Rectal smooth muscle tissue (tissue), 1 donor: ENCODE measurements at regions not wholly inside any gene's neighbourhood (a gene's known extent, or its start where the extent isn't known, plus 50 kb on each side); places are given as distances from the start of the nearest gene placed in this dataset.

Experiments
- H3K27ac ChIP-seq: one replicate; pipeline ENCODE4 v1.7.0; 2013; ENCODE audit warnings: low read depth, low read length, inconsistent platforms
- H3K27me3 ChIP-seq: one replicate; pipeline ENCODE4 v1.7.0; 2013; ENCODE audit warnings: low read length; ENCODE audit not compliant: control insufficient read depth, insufficient read depth
- H3K36me3 ChIP-seq: one replicate; pipeline ENCODE4 v1.7.0; 2013; ENCODE audit warnings: low read length; ENCODE audit not compliant: control insufficient read depth, insufficient read depth
- H3K4me1 ChIP-seq: one replicate; pipeline ENCODE4 v1.7.0; 2013; ENCODE audit warnings: low read length; ENCODE audit not compliant: control insufficient read depth, insufficient read depth
- H3K4me3 ChIP-seq: one replicate; pipeline ENCODE4 v1.7.0; 2013; ENCODE audit warnings: low read length
- H3K9ac ChIP-seq: one replicate; pipeline ENCODE4 v1.7.0; 2013; ENCODE audit warnings: low read length

- Histone ChIP-seq H3K36me3 (no peaks in the 10 kb centered on the region), H3K27ac (no peak overlapping the region), H3K27me3 (no peaks in the 10 kb centered on the region), H3K4me1 (no peaks in the 10 kb centered on the region), H3K9ac (no peak overlapping the region), H3K4me3 (no peak overlapping the region)
Measured at GRCh38 chr10:3271354-3272115, 99.0 kb upstream of the PITRM1 start.

GRCh38 chr10:3270577-3271316, 98.2 kb upstream of the PITRM1 start:
- Histone ChIP-seq H3K9ac (no peak overlapping the region), H3K4me1 (no peaks in the 10 kb centered on the region), H3K27me3 (no peaks in the 10 kb centered on the region), H3K4me3 (no peak overlapping the region), H3K27ac (no peak overlapping the region), H3K36me3 (no peaks in the 10 kb centered on the region)

- Histone ChIP-seq H3K4me1 (no peaks in the 10 kb centered on the region), H3K27ac (no peak overlapping the region), H3K36me3 (no peaks in the 10 kb centered on the region), H3K27me3 (no peaks in the 10 kb centered on the region), H3K9ac (no peak overlapping the region), H3K4me3 (no peak overlapping the region)
Measured at GRCh38 chr10:3268025-3268424, 95.4 kb upstream of the PITRM1 start.

- Histone ChIP-seq H3K27me3 (no peaks in the 10 kb centered on the region), H3K9ac (no peak overlapping the region), H3K27ac (no peak overlapping the region), H3K4me1 (peaks cover 3% of the 10 kb centered on the region), H3K36me3 (no peaks in the 10 kb centered on the region), H3K4me3 (no peak overlapping the region)
Measured at GRCh38 chr10:3265088-3265487, 92.5 kb upstream of the PITRM1 start.

- Histone ChIP-seq H3K27ac (no peak overlapping the region), H3K27me3 (no peaks in the 10 kb centered on the region), H3K36me3 (no peaks in the 10 kb centered on the region), H3K4me3 (no peak overlapping the region), H3K4me1 (peaks cover 3% of the 10 kb centered on the region), H3K9ac (no peak overlapping the region)
Measured at GRCh38 chr10:3264161-3264761, 91.7 kb upstream of the PITRM1 start.

GRCh38 chr10:3263747-3264146, 91.2 kb upstream of the PITRM1 start:
- Histone ChIP-seq H3K9ac (no peak overlapping the region), H3K36me3 (no peaks in the 10 kb centered on the region), H3K27ac (no peak overlapping the region), H3K27me3 (no peaks in the 10 kb centered on the region), H3K4me3 (no peak overlapping the region), H3K4me1 (peaks cover 3% of the 10 kb centered on the region)

GRCh38 chr10:3263082-3263481, 90.5 kb upstream of the PITRM1 start:
- no peaks in the 10 kb centered on the region for H3K27me3 ChIP-seq
- H3K36me3 ChIP-seq: no peaks in the 10 kb centered on the region
- no peak overlapping the region for H3K9ac ChIP-seq
- no peak overlapping the region for H3K27ac ChIP-seq
- H3K4me3 ChIP-seq: no peak overlapping the region
- peaks cover 3% of the 10 kb centered on the region for H3K4me1 ChIP-seq

GRCh38 chr10:3261921-3262320, 89.3 kb upstream of the PITRM1 start:
- no peak overlapping the region for H3K27ac ChIP-seq
- H3K4me1 ChIP-seq: peaks cover 3% of the 10 kb centered on the region
- H3K36me3 ChIP-seq: no peaks in the 10 kb centered on the region
- no peak overlapping the region for H3K4me3 ChIP-seq
- no peaks in the 10 kb centered on the region for H3K27me3 ChIP-seq
- no peak overlapping the region for H3K9ac ChIP-seq

- Histone ChIP-seq H3K4me3 (no peak overlapping the region), H3K27me3 (no peaks in the 10 kb centered on the region), H3K27ac (no peak overlapping the region), H3K9ac (no peak overlapping the region), H3K36me3 (no peaks in the 10 kb centered on the region), H3K4me1 (peaks cover 3% of the 10 kb centered on the region)
Measured at GRCh38 chr10:3260066-3260834, 87.7 kb upstream of the PITRM1 start.

GRCh38 chr10:3259499-3259898, 86.9 kb upstream of the PITRM1 start:
- H3K9ac ChIP-seq: no peak overlapping the region
- H3K4me3 ChIP-seq: no peak overlapping the region
- H3K27me3 ChIP-seq: no peaks in the 10 kb centered on the region
- H3K4me1 ChIP-seq: peaks cover 3% of the 10 kb centered on the region
- H3K27ac ChIP-seq: no peak overlapping the region
- no peaks in the 10 kb centered on the region for H3K36me3 ChIP-seq

GRCh38 chr10:3258394-3258793, 85.8 kb upstream of the PITRM1 start:
- no peak overlapping the region for H3K9ac ChIP-seq
- H3K36me3 ChIP-seq: no peaks in the 10 kb centered on the region
- no peak overlapping the region for H3K4me3 ChIP-seq
- H3K4me1 ChIP-seq: peaks cover 3% of the 10 kb centered on the region
- H3K27ac ChIP-seq: no peak overlapping the region
- H3K27me3 ChIP-seq: no peaks in the 10 kb centered on the region

GRCh38 chr10:3255616-3256015, 83.0 kb upstream of the PITRM1 start:
- Histone ChIP-seq H3K27me3 (no peaks in the 10 kb centered on the region), H3K36me3 (no peaks in the 10 kb centered on the region), H3K27ac (no peak overlapping the region)

More at GRCh38 chr10:3255616-3256015, 83.0 kb upstream of the PITRM1 start:
- H3K9ac ChIP-seq: no peak overlapping the region
- peaks cover under 1% of the 10 kb centered on the region for H3K4me1 ChIP-seq
- no peak overlapping the region for H3K4me3 ChIP-seq
